Lung (tissue), 11 donors: ENCODE measurements at regions not wholly inside any gene's neighbourhood (a gene's known extent, or its start where the extent isn't known, plus 50 kb on each side); places are given as distances from the start of the nearest gene placed in this dataset.

Experiments used
- ATAC-seq: fragments of 200-7000 bp; cut with Tn5 transposase; one replicate; pipeline ENCODE4 v1.9.1; 2020; ENCODE audit warnings: moderate number of reproducible peaks; ENCODE audit not compliant: insufficient read depth, low FRiP score
- DNase-seq, 3 donors: peaks; one replicate each; pipeline ENCODE4 v3.0.0-alpha.2; 2013 to 2017
- H3K27ac ChIP-seq, 2 donors: one replicate each; pipeline ENCODE4 v1.5.1; 2013; ENCODE audit warnings: mild to moderate bottlenecking in 2 of 2, moderate library complexity in 2 of 2, control low read depth in 1 of 2, inconsistent platforms in 1 of 2, low read depth in 1 of 2, low read length in 1 of 2
- H3K27me3 ChIP-seq, 3 donors: one replicate each; pipeline ENCODE4 v1.5.1; 2013; ENCODE audit warnings: low read length in 2 of 3; ENCODE audit not compliant: control insufficient read depth in 3 of 3, insufficient read depth in 3 of 3
- H3K36me3 ChIP-seq, 4 donors: one replicate each; pipeline ENCODE4 v1.5.1; 2013; ENCODE audit warnings: low read length in 4 of 4, mild to moderate bottlenecking in 1 of 4, moderate library complexity in 1 of 4; ENCODE audit not compliant: control insufficient read depth in 4 of 4, insufficient read depth in 4 of 4
- H3K4me1 ChIP-seq, 5 donors: one replicate each; pipeline ENCODE4 v1.5.1; 2013; ENCODE audit warnings: low read length in 5 of 5, mild to moderate bottlenecking in 2 of 5, moderate library complexity in 1 of 5; ENCODE audit not compliant: control insufficient read depth in 5 of 5, insufficient read depth in 5 of 5
- H3K4me3 ChIP-seq: one replicate; pipeline ENCODE4 v1.5.1; 2013; ENCODE audit warnings: mild to moderate bottlenecking, control low read depth, moderate library complexity
- H3K9ac ChIP-seq, 2 donors: one replicate each; pipeline ENCODE4 v1.5.1; 2013; ENCODE audit warnings: low read length in 2 of 2, control low read depth in 1 of 2; ENCODE audit not compliant: insufficient read depth in 1 of 2
- H3K9me3 ChIP-seq, 4 donors: one replicate each; pipeline ENCODE4 v1.5.1; 2013; ENCODE audit warnings: low read length in 3 of 4, mild to moderate bottlenecking in 1 of 4, moderate library complexity in 1 of 4; ENCODE audit not compliant: control insufficient read depth in 4 of 4, insufficient read depth in 3 of 4
- WGBS, 2 donors: extraction: QIAGEN DNeasy Blood & Tissue Kit; methylation state at CpG; one replicate each; pipeline ENCODE4 v1.1.7; 2013; 5-methylcytosine and 5-hydroxymethylcytosine counted together
- TF ChIP-seq, protein P1 (sequence below): IDR thresholded peaks from 2 replicates; pipeline ENCODE4 v1.5.1; 2012; ENCODE audit warnings: mild to moderate bottlenecking; ENCODE audit errors: control extremely low read depth, extremely low read depth
- donor health status: control.
- donor health status: control.
- donor health status: Bipolar disorder and iron deficiency.
- donor health status: healthy.
- donor health status: DM: yes; HTN: yes; CAD: no.

DNA sequence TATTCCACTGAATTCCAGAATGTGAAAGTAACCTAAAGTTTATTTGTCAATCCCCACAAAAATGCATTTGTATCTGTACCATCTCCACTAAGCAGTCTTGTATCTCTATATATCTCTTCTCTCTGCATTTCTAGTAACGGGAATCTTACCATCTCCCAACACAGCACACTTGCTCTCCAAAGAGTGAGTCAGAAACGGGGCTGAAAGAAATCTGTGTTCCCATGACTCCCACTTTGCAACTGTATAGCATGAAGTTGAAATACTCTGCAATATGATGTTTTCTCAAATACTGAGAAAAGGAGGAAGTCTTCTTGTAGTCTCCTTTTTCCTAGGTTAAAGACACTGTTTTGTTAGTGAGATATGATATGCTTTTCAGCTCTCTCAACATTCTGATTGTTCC, 848.8 kb upstream of the ACO1 start:
- ATAC-seq (no peak), DNase-seq (no peak)
- 87 to 95% methylated on average over 2 of the region's 2 CpGs for WGBS, 2 donors
- Histone ChIP-seq H3K36me3 (no peaks in the 10 kb centered on the region), H3K27me3 (no peaks in the 10 kb centered on the region), H3K4me3 (no peak overlapping the region), H3K9me3 (peaks cover 0 to 2% (median 0%) of the 10 kb centered on the region in 4 donors), H3K27ac (no peak overlapping the region), H3K4me1 (no peaks in the 10 kb centered on the region), H3K9ac (no peak overlapping the region)
- TF ChIP-seq, protein P1, sequence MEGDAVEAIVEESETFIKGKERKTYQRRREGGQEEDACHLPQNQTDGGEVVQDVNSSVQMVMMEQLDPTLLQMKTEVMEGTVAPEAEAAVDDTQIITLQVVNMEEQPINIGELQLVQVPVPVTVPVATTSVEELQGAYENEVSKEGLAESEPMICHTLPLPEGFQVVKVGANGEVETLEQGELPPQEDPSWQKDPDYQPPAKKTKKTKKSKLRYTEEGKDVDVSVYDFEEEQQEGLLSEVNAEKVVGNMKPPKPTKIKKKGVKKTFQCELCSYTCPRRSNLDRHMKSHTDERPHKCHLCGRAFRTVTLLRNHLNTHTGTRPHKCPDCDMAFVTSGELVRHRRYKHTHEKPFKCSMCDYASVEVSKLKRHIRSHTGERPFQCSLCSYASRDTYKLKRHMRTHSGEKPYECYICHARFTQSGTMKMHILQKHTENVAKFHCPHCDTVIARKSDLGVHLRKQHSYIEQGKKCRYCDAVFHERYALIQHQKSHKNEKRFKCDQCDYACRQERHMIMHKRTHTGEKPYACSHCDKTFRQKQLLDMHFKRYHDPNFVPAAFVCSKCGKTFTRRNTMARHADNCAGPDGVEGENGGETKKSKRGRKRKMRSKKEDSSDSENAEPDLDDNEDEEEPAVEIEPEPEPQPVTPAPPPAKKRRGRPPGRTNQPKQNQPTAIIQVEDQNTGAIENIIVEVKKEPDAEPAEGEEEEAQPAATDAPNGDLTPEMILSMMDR, result no peak

DNA sequence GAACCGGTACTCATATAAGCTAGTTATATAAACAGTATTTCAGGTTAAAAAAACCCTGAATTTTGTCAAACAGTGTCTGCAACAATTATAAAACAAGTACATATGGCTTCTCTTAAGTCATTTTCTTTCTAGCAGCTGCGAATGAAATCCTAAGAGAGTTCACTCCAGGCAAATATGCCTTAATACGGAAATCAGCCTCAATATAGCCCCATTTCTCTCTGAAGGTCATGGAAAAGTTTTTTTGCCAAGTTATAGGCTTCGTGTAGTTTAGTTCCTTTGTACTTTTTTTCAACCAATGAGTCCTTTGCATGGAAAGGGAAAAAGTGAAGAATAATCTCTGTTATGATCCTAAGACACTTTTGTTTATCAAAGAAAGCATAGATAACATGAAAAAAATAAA, 848.0 kb upstream of the ACO1 start:
- Histone ChIP-seq H3K27ac (no peak overlapping the region), H3K9ac (no peak overlapping the region), H3K4me1 (no peaks in the 10 kb centered on the region), H3K9me3 (peaks cover 0 to 2% (median 0%) of the 10 kb centered on the region in 4 donors), H3K36me3 (no peaks in the 10 kb centered on the region), H3K4me3 (no peak overlapping the region), H3K27me3 (no peaks in the 10 kb centered on the region)
- ATAC-seq, result no peak
- no peak for DNase-seq
- TF ChIP-seq, protein P1, result no peak
- 73 to 83% methylated on average over 4 of the region's 4 CpGs for WGBS, 2 donors

DNA sequence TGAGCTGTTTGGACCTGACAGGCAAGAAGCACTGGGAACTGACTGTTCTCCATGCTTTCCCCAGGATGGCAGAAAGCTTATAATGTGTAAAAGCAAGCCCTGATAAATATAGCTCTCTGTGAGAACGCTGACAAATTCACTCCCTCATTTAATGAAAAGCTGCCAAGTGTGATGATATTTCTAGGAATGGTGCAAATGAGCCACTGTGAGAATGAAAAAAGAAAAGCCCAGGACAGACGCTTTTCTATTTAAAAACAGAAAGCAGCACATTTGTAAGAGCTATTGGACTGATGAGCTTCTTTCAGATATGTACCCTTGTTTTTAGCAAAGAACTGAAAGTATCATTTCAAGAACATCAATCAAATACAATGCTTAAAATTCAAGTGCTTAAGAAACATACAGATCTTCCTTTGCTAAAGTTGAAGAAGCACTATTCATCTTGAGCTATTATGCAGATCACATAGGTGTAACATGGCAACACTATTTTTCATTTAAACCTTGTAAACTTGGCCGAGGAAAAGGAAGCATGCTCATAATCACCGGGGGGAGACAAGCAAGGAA, 842.6 kb upstream of the ACO1 start:
- H3K4me1 ChIP-seq, result peaks cover 0 to 4% (median 0%) of the 10 kb centered on the region in 5 donors
- ATAC-seq (no peak), DNase-seq (peak in 2 of 3 donors; percentile 5 to 6)
- H3K27ac ChIP-seq, result no peak overlapping the region
- no peaks in the 10 kb centered on the region for H3K9me3 ChIP-seq
- no peaks in the 10 kb centered on the region for H3K36me3 ChIP-seq
- no peak overlapping the region for H3K9ac ChIP-seq
- H3K27me3 ChIP-seq, result no peaks in the 10 kb centered on the region
- H3K4me3 ChIP-seq, result no peak overlapping the region
- TF ChIP-seq, protein P1, result no peak
- WGBS, 2 donors, result 49 to 71% methylated on average over 4 of the region's 4 CpGs
